Neutrophil (primary cell): ENCODE measurements at regions not wholly inside any gene's neighbourhood (a gene's known extent, or its start where the extent isn't known, plus 50 kb on each side); places are given as distances from the start of the nearest gene placed in this dataset.
"Not testable (repeated sequence)": the region's sequence is repeated elsewhere in the genome, so short reads cannot be mapped to it uniquely, and the experiment has no call there.

Source experiments
- H3K27ac ChIP-seq: fragments of 200-600 bp; sonication (generic); 2 replicates; pipeline ENCODE4 v1.5.1; 2016; ENCODE audit warnings: mild to moderate bottlenecking, moderate library complexity
- H3K27me3 ChIP-seq: fragments of 200-600 bp; sonication (generic); 2 replicates; pipeline ENCODE4 v1.6.0; 2016; ENCODE audit warnings: mild to moderate bottlenecking
- H3K36me3 ChIP-seq: fragments of 200-600 bp; sonication (generic); 2 replicates; pipeline ENCODE4 v1.5.1; 2017
- H3K4me1 ChIP-seq, 2 experiments: fragments of 200-600 bp in 1 of 2; sonication (generic) in 1 of 2; 1 replicate in 1 of 2; 2 replicates in 1 of 2; pipeline versions ENCODE4 v1.5.1 to v1.6.1; 2013 to 2016; ENCODE audit warnings: low read depth in 1 of 2, low read length in 1 of 2, mild to moderate bottlenecking in 1 of 2, moderate library complexity in 1 of 2; ENCODE audit not compliant: control insufficient read depth in 1 of 2, insufficient read depth in 1 of 2
- H3K4me3 ChIP-seq, 2 experiments: fragments of 200-600 bp in 1 of 2; sonication (generic) in 1 of 2; 1 replicate in 1 of 2; 2 replicates in 1 of 2; pipeline ENCODE4 v1.5.1; 2013 to 2016; ENCODE audit warnings: low read depth in 1 of 2, low read length in 1 of 2, mild to moderate bottlenecking in 1 of 2, moderate library complexity in 1 of 2
- H3K9me3 ChIP-seq: fragments of 200-600 bp; sonication (generic); 2 replicates; pipeline ENCODE4 v1.5.1; 2016
- TF ChIP-seq, protein P1 (sequence below): fragments of 200-600 bp; sonication (generic); IDR thresholded peaks from 2 replicates; pipeline ENCODE4 v1.5.1; 2016; ENCODE audit warnings: antibody characterized with exemption

DNA sequence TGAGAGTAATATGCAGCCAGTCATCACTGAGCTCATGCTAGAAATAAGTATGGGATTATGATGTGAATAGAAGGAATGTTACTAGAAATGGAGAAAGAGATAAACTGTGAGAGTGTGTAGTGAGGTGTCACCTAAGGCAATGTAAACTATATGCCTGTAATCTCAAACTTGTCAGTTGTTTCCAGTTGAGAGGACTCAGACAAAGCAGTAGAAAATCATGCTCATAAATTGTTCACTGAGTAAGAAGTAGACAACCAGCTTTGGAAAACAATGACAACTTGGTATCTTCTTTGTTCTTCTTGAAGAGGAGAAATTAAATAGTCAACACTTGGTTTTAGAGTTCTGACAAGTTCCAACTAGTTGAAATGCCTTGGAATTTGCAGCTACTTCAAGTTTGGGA is 148.5 kb upstream of the OR4E1 start:
- H3K27me3 ChIP-seq, result peaks cover 4% of the 10 kb centered on the region
- no peaks in the 10 kb centered on the region for H3K9me3 ChIP-seq
- H3K36me3 ChIP-seq, result no peaks in the 10 kb centered on the region
- H3K4me3 ChIP-seq, result no peak overlapping the region
- TF ChIP-seq, protein P1, sequence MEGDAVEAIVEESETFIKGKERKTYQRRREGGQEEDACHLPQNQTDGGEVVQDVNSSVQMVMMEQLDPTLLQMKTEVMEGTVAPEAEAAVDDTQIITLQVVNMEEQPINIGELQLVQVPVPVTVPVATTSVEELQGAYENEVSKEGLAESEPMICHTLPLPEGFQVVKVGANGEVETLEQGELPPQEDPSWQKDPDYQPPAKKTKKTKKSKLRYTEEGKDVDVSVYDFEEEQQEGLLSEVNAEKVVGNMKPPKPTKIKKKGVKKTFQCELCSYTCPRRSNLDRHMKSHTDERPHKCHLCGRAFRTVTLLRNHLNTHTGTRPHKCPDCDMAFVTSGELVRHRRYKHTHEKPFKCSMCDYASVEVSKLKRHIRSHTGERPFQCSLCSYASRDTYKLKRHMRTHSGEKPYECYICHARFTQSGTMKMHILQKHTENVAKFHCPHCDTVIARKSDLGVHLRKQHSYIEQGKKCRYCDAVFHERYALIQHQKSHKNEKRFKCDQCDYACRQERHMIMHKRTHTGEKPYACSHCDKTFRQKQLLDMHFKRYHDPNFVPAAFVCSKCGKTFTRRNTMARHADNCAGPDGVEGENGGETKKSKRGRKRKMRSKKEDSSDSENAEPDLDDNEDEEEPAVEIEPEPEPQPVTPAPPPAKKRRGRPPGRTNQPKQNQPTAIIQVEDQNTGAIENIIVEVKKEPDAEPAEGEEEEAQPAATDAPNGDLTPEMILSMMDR, result no peak
- H3K4me1 ChIP-seq, result no peaks in the 10 kb centered on the region
- no peak overlapping the region for H3K27ac ChIP-seq

DNA sequence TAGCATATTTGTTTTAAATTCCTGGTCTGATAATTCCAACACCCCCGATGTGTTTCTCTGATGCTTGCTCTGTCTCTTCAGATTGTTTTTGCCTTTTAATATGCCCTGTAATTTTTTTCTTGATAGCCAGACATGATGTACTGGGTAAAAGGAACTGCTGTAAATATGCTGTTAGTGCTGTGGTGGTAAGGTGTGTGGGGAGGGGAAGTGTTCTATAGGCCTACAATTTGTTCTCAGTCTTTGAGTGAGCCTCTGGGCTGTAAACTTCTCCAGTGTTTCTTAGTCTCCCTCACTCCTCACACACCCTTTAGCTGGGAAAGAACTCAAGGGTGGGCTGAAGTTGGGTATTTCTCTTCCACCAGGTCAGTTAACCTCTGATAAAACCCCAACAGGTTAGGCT is 147.0 kb upstream of the OR4E1 start:
- no peaks in the 10 kb centered on the region for H3K4me1 ChIP-seq
- H3K36me3 ChIP-seq, result no peaks in the 10 kb centered on the region
- no peak overlapping the region for H3K4me3 ChIP-seq
- H3K27me3 ChIP-seq, result no peaks in the 10 kb centered on the region
- TF ChIP-seq, protein P1, result no peak
- H3K27ac ChIP-seq, result no peak overlapping the region
- H3K9me3 ChIP-seq, result no peaks in the 10 kb centered on the region

DNA sequence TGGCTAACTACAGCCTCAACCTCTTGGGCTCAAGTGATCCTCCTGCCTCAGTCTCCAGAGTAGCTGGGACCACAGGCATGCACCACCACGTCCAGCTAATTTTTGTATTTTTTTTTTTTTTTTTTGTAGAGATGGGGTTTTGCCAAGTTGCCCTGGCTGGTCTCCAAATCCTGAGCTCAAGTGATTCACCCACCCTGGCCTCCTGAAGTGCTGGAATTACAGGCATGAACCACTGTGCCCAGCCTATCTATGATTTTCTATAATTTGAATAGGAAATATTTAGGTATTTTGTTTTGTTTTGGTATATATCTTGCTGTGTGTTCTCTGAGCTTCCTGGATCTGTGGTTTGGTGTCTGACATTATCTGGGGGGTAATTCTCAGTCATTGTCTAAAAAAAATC is 146.3 kb upstream of the OR4E1 start:
- H3K9me3 ChIP-seq, H3K4me3 ChIP-seq, H3K36me3 ChIP-seq, H3K4me1 ChIP-seq, H3K27me3 ChIP-seq, H3K27ac ChIP-seq: not testable (repeated sequence)

DNA sequence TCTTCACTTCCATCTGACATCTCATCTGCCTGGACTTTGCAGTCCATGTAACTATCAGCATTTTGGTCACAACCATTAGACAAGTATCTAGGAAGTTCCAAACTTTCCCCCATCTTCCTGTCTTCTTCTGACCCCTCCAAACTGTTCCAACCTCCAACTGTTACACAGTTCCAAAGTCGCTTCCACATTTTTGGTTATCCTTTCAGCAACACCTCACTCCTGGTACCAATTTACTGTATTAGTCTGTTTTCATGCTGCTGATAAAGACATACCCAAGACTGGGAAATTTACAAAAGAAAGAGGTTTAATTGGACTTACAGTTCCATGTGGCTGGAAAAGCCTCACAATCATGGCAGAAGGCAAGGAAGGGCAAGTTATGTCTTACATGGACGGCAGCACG is 143.4 kb upstream of the OR4E1 start:
- not testable (repeated sequence) for H3K27ac ChIP-seq, H3K36me3 ChIP-seq, H3K4me3 ChIP-seq, H3K27me3 ChIP-seq, H3K9me3 ChIP-seq, H3K4me1 ChIP-seq

DNA sequence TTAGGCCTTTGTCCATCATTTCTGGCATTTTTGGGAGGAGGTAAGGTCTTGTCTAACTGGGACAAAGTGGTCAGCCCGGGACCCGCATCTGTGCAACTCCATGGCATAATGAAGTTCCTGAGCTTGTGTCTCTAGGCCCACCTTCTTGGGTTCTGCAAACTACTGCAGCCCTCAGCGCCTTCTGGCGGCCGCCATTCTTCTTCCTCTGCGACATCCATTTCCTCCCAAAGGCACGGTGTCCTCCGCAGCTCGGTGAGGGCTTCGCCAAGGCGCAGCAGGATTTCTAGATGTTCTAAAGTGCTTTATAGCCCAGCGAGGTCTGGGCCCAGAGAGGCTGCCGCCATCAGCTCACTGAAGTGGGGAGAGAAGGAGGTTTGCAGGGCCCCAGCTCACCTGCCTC is 134.4 kb upstream of the OR4E1 start:
- no peak overlapping the region for H3K27ac ChIP-seq
- H3K9me3 ChIP-seq, result no peaks in the 10 kb centered on the region

DNA sequence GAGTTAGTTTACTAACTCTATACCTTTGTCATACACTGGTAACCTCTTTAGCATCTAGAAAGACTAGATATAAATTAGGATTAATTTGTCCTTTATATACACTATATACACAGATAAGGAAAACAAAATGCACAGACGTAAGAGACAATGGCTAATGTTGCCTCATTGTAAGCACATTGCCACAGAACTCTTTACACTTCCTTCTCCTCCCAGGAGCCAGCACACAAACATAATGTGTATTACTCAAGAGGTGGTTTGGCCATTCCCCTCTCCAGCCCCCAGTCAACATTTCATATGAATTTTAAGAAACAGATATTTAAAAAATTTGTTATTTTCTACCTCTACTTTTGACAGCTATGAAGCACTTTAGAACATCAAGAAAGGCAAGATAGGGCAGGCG is 131.4 kb upstream of the OR4E1 start:
- Histone ChIP-seq H3K36me3 (no peaks in the 10 kb centered on the region), H3K4me1 (peaks cover 23 to 27% of the 10 kb centered on the region in 2 experiments), H3K4me3 (peak overlapping the region in 1 of 2 experiments; percentile 9), H3K27ac (peak overlapping the region; percentile 78), H3K9me3 (no peaks in the 10 kb centered on the region), H3K27me3 (no peaks in the 10 kb centered on the region)
- TF ChIP-seq, protein P1, result no peak

More for the DNA sequence above, 134.4 kb upstream of the OR4E1 start:
- H3K36me3 ChIP-seq, result no peaks in the 10 kb centered on the region
- TF ChIP-seq, protein P1, result no peak
- peaks cover 23 to 26% of the 10 kb centered on the region in 2 experiments for H3K4me1 ChIP-seq
- H3K4me3 ChIP-seq, result no peak overlapping the region
- no peaks in the 10 kb centered on the region for H3K27me3 ChIP-seq

DNA sequence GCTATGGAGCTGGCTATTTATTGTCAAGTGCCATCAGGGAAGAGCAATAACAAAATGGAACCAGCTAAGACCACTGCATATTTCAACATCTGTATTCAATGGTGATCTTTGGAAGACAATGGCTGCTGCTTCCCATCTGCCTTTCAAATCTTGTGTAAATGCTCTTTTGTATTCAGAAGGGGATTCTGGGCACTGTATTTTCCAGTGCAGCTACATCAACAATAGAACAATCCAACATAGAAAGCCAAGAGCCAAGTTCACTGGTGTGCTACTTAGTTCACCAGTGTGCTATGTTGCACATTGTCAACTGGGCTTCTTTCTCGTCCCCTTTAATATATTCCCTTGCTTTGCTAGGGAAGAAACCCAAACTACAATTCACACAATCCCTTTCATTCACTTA is 128.8 kb upstream of the OR4E1 start:
- TF ChIP-seq, protein P1, result no peak
- Histone ChIP-seq H3K4me3 (no peak overlapping the region), H3K27ac (no peak overlapping the region), H3K9me3 (no peaks in the 10 kb centered on the region), H3K27me3 (no peaks in the 10 kb centered on the region), H3K4me1 (peaks cover 23 to 27% of the 10 kb centered on the region in 2 experiments), H3K36me3 (no peaks in the 10 kb centered on the region)
